H9 (cell line): ENCODE measurements at regions not wholly inside any gene's neighbourhood (a gene's known extent, or its start where the extent isn't known, plus 50 kb on each side); places are given as distances from the start of the nearest gene placed in this dataset.

Source experiments
- DNase-seq: peaks from one replicate; pipeline ENCODE4 v3.0.0-alpha.2; 2017
- H2AFZ ChIP-seq: one replicate; pipeline ENCODE4 v1.6.1; 2013; ENCODE audit warnings: mild to moderate bottlenecking, low read length, control low read depth, moderate library complexity
- H2AK5ac ChIP-seq: 2 replicates; pipeline ENCODE4 v1.6.1; 2013; ENCODE audit warnings: low read length, control low read depth, mixed read lengths; ENCODE audit not compliant: insufficient read length
- H2BK120ac ChIP-seq: one replicate; pipeline ENCODE4 v1.6.1; 2013; ENCODE audit warnings: low read depth, mild to moderate bottlenecking, low read length, control low read depth, inconsistent platforms; ENCODE audit not compliant: poor library complexity, severe bottlenecking
- H2BK12ac ChIP-seq: 2 replicates; pipeline ENCODE4 v1.6.1; 2013; ENCODE audit warnings: low read length, control low read depth, mixed read lengths, low read depth; ENCODE audit not compliant: insufficient read length
- H2BK15ac ChIP-seq: 2 replicates; pipeline ENCODE4 v1.6.1; 2013; ENCODE audit warnings: low read depth, low read length, control low read depth
- H2BK20ac ChIP-seq: one replicate; pipeline ENCODE4 v1.6.1; 2013; ENCODE audit warnings: low read depth, mild to moderate bottlenecking, low read length, control low read depth, inconsistent platforms; ENCODE audit not compliant: poor library complexity, severe bottlenecking
- H2BK5ac ChIP-seq: 2 replicates; pipeline ENCODE4 v1.6.1; 2013; ENCODE audit warnings: low read length, control low read depth, mixed read lengths; ENCODE audit not compliant: insufficient read length
- H3K14ac ChIP-seq: 2 replicates; pipeline ENCODE4 v1.6.1; 2013; ENCODE audit warnings: low read length, control low read depth; ENCODE audit not compliant: insufficient read depth
- H3K18ac ChIP-seq: 2 replicates; pipeline ENCODE4 v1.6.1; 2013; ENCODE audit warnings: low read depth, mild to moderate bottlenecking, mixed read lengths, low read length, control low read depth; ENCODE audit not compliant: insufficient read length
- H3K23ac ChIP-seq: 2 replicates; pipeline ENCODE4 v1.6.1; 2013; ENCODE audit warnings: low read length, control low read depth, mixed read lengths, low read depth; ENCODE audit not compliant: insufficient read length
- H3K23me2 ChIP-seq: 2 replicates; pipeline ENCODE4 v1.6.1; 2013; ENCODE audit warnings: low read depth, mild to moderate bottlenecking, mixed read lengths, low read length, control low read depth; ENCODE audit not compliant: insufficient read length, poor library complexity, severe bottlenecking
- H3K27ac ChIP-seq: 2 replicates; pipeline ENCODE4 v1.5.1; 2013; ENCODE audit warnings: low read length, control low read depth, mixed read lengths, low read depth; ENCODE audit not compliant: insufficient read length
- H3K27me3 ChIP-seq: 2 replicates; pipeline ENCODE4 v1.6.1; 2013; ENCODE audit warnings: low read length, control low read depth, inconsistent platforms; ENCODE audit not compliant: insufficient read depth
- H3K4ac ChIP-seq: 2 replicates; pipeline ENCODE4 v1.6.1; 2013; ENCODE audit warnings: low read depth, mild to moderate bottlenecking, control low read depth, inconsistent platforms, low read length, moderate library complexity
- H3K4me1 ChIP-seq: 2 replicates; pipeline ENCODE4 v1.6.1; 2013; ENCODE audit warnings: low read length, control low read depth, inconsistent platforms; ENCODE audit not compliant: insufficient read depth
- H3K4me2 ChIP-seq: 2 replicates; pipeline ENCODE4 v1.6.1; 2013; ENCODE audit warnings: low read length, control low read depth, mixed read lengths; ENCODE audit not compliant: insufficient read length, insufficient read depth
- H3K56ac ChIP-seq: 2 replicates; pipeline ENCODE4 v1.6.1; 2013; ENCODE audit warnings: low read depth, mild to moderate bottlenecking, mixed read lengths, low read length, control low read depth; ENCODE audit not compliant: insufficient read length
- H3K79me1 ChIP-seq: 2 replicates; pipeline ENCODE4 v1.6.1; 2013; ENCODE audit warnings: low read depth, mild to moderate bottlenecking, moderate library complexity, low read length, control low read depth, inconsistent platforms; ENCODE audit not compliant: insufficient read depth, poor library complexity, severe bottlenecking
- H3K79me2 ChIP-seq: 2 replicates; pipeline ENCODE4 v1.6.1; 2013; ENCODE audit warnings: low read length, control low read depth, inconsistent platforms; ENCODE audit not compliant: insufficient read depth
- H3K9ac ChIP-seq: 2 replicates; pipeline ENCODE4 v1.6.1; 2013; ENCODE audit warnings: low read length, control low read depth, mixed read lengths; ENCODE audit not compliant: insufficient read length; ENCODE audit errors: extremely low read depth
- H3K9me3 ChIP-seq: one replicate; pipeline ENCODE4 v1.6.1; 2013; ENCODE audit warnings: low read depth, low read length, inconsistent platforms; ENCODE audit not compliant: control insufficient read depth
- H3T11ph ChIP-seq: one replicate; pipeline ENCODE4 v1.6.1; 2013; ENCODE audit warnings: mild to moderate bottlenecking, low read length, control low read depth, inconsistent platforms
- H4K20me1 ChIP-seq: one replicate; pipeline ENCODE4 v1.6.1; 2013; ENCODE audit not compliant: control insufficient read depth, insufficient read length, insufficient read depth
- H4K5ac ChIP-seq: 2 replicates; pipeline ENCODE4 v1.6.1; 2013; ENCODE audit warnings: low read depth, mild to moderate bottlenecking, mixed read lengths, low read length, control low read depth; ENCODE audit not compliant: insufficient read length
- H4K8ac ChIP-seq: replicated peaks from 2 replicates; pipeline ENCODE4 v1.6.1; 2013; ENCODE audit warnings: low read length, control low read depth, mixed read lengths, low read depth; ENCODE audit not compliant: insufficient read length
- H4K91ac ChIP-seq: 2 replicates; pipeline ENCODE4 v1.6.1; 2013; ENCODE audit warnings: low read depth, mild to moderate bottlenecking, moderate library complexity, mixed read lengths, low read length, control low read depth; ENCODE audit not compliant: insufficient read length
- H3K27ac Mint-ChIP-seq, 3 experiments: 2 replicates in 2 of 3; 3 replicates in 1 of 3; pipeline ENCODE4 v1.8.0; 2020 to 2021; ENCODE audit warnings: mixed read lengths in 3 of 3, mild to moderate bottlenecking in 1 of 3, moderate library complexity in 1 of 3
- H3K27me3 Mint-ChIP-seq: 2 replicates; pipeline ENCODE4 v1.8.0; 2021; ENCODE audit warnings: low read depth, mild to moderate bottlenecking, moderate library complexity, mixed read lengths
- H3K36me3 Mint-ChIP-seq, 3 experiments: 2 replicates in 2 of 3; 3 replicates in 1 of 3; pipeline ENCODE4 v1.8.0; 2020 to 2021; ENCODE audit warnings: low read depth in 3 of 3, mixed read lengths in 3 of 3; ENCODE audit not compliant: insufficient read depth in 1 of 3
- H3K4me1 Mint-ChIP-seq, 2 experiments: 2 replicates each; pipeline ENCODE4 v1.8.0; 2020; ENCODE audit warnings: mixed read lengths in 2 of 2
- H3K4me3 Mint-ChIP-seq, 2 experiments: 2 replicates in 1 of 2; 3 replicates in 1 of 2; pipeline ENCODE4 v1.8.0; 2020 to 2021; ENCODE audit warnings: mild to moderate bottlenecking in 2 of 2, mixed read lengths in 2 of 2, moderate library complexity in 1 of 2
- H3K9me3 Mint-ChIP-seq, 2 experiments: 2 replicates in 1 of 2; 3 replicates in 1 of 2; pipeline ENCODE4 v1.8.0; 2020; ENCODE audit warnings: mild to moderate bottlenecking in 2 of 2, mixed read lengths in 2 of 2, moderate library complexity in 1 of 2
- TF ChIP-seq, protein P1 (sequence below): fragments of 200-600 bp; sonication (generic); conservative IDR thresholded peaks from 3 replicates; pipeline ENCODE4 v1.8.0; 2021; ENCODE audit warnings: antibody characterized with exemption, mild to moderate bottlenecking

DNA sequence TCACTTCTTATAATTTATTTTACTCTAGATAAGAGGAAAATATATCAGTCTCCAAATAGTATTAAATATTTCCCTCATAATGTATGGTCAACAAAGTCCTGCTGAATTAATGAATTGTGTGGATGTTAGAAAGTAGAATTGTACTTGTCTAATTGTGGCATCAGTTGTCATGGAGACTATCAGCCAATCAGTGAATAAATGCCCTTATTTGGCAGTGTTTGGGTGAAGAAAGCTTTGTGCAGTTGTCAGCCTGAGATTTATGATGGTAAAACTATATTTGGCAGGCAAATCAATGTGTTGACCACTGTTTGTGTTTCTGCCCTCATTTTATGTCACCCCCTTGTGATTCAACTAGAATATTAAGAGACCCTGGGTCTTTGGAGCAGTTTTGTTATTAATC is 293.6 kb upstream of the MDFIC2 start:
- no peak overlapping the region for H2BK5ac ChIP-seq
- Mint-ChIP-seq H3K9me3 (peaks cover under 1 to 1% of the 10 kb centered on the region in 2 experiments; a peak in 2 of 5 replicates), H3K36me3 (peaks cover 0 to 2% (median 0%) of the 10 kb centered on the region in 3 experiments; a peak in 1 of 7 replicates), H3K27me3 (no peaks in the 10 kb centered on the region), H3K4me1 (no peaks in the 10 kb centered on the region), H3K4me3 (no peak overlapping the region), H3K27ac (no peak overlapping the region)
- no peak overlapping the region for H3K27ac ChIP-seq
- H3K79me2 ChIP-seq: no peaks in the 10 kb centered on the region
- H3K79me1 ChIP-seq: no peaks in the 10 kb centered on the region
- no peak overlapping the region for H2AK5ac ChIP-seq
- no peak overlapping the region for H3T11ph ChIP-seq
- H3K23me2 ChIP-seq: no peaks in the 10 kb centered on the region
- DNase-seq: no peak
- peak overlapping the region; percentile 88 for H2BK120ac ChIP-seq
- H3K27me3 ChIP-seq: no peaks in the 10 kb centered on the region
- H2BK20ac ChIP-seq: peak overlapping the region; percentile 83
- H3K56ac ChIP-seq: no peak overlapping the region
- H2BK12ac ChIP-seq: no peak overlapping the region
- H4K91ac ChIP-seq: no peak overlapping the region
- H3K9me3 ChIP-seq: no peaks in the 10 kb centered on the region
- no peak overlapping the region for H3K4ac ChIP-seq
- H2BK15ac ChIP-seq: no peak overlapping the region
- no peak overlapping the region for H2AFZ ChIP-seq
- H3K4me2 ChIP-seq: no peak overlapping the region
- H3K9ac ChIP-seq: no peak overlapping the region
- H3K23ac ChIP-seq: no peak overlapping the region
- TF ChIP-seq, protein P1, sequence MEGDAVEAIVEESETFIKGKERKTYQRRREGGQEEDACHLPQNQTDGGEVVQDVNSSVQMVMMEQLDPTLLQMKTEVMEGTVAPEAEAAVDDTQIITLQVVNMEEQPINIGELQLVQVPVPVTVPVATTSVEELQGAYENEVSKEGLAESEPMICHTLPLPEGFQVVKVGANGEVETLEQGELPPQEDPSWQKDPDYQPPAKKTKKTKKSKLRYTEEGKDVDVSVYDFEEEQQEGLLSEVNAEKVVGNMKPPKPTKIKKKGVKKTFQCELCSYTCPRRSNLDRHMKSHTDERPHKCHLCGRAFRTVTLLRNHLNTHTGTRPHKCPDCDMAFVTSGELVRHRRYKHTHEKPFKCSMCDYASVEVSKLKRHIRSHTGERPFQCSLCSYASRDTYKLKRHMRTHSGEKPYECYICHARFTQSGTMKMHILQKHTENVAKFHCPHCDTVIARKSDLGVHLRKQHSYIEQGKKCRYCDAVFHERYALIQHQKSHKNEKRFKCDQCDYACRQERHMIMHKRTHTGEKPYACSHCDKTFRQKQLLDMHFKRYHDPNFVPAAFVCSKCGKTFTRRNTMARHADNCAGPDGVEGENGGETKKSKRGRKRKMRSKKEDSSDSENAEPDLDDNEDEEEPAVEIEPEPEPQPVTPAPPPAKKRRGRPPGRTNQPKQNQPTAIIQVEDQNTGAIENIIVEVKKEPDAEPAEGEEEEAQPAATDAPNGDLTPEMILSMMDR: no peak
- no peaks in the 10 kb centered on the region for H3K4me1 ChIP-seq
- no peak overlapping the region for H3K18ac ChIP-seq
- H3K14ac ChIP-seq: no peak overlapping the region
- no peak overlapping the region for H4K5ac ChIP-seq
- H4K20me1 ChIP-seq: no peaks in the 10 kb centered on the region
- no peak overlapping the region for H4K8ac ChIP-seq
